H1 (cell line): ENCODE measurements at regions not wholly inside any gene's neighbourhood (a gene's known extent, or its start where the extent isn't known, plus 50 kb on each side); places are given as distances from the start of the nearest gene placed in this dataset.

Source experiments
- CTCF ChIA-PET: fragments of 300-600 bp; sonication (Branson Sonifier 250); formaldehyde crosslinking; loops from one replicate; lab custom pipeline; 2021; ENCODE audit not compliant: partially characterized antibody; lab: Charles Lee
- POLR2A ChIA-PET: fragments of 300-600 bp; sonication (Branson Sonifier 250); formaldehyde crosslinking; loops from one replicate; lab custom pipeline; 2021; ENCODE audit warnings: inconsistent platforms; ENCODE audit not compliant: partially characterized antibody; lab: Charles Lee
- DNase-seq, 2 experiments: peaks; one replicate each; pipeline versions ENCODE4 v3.0.0 to v3.0.0-alpha.2; 2010 to 2022; ENCODE audit warnings: low spot score in 2 of 2, low read depth in 1 of 2, mixed read lengths in 1 of 2
- FAIRE-seq: peaks from 2 replicates; lab custom pipeline; 2011; peaks lifted over from hg19 to GRCh38; lab: Jason Lieb, UNC
- H2AFZ ChIP-seq: 2 replicates; pipeline ENCODE4 v1.8.1; 2012; ENCODE audit warnings: low read length, inconsistent platforms
- H2AK5ac ChIP-seq: 2 replicates; pipeline ENCODE4 v1.6.1; 2013; ENCODE audit warnings: low read depth, low read length
- H2BK120ac ChIP-seq: replicated peaks from 2 replicates; pipeline ENCODE3; 2013; ENCODE audit warnings: low read depth, low read length, inconsistent platforms
- H2BK12ac ChIP-seq: 2 replicates; pipeline ENCODE4 v1.6.1; 2013; ENCODE audit warnings: low read depth, low read length
- H2BK15ac ChIP-seq: 2 replicates; pipeline ENCODE4 v1.6.1; 2013; ENCODE audit warnings: low read length
- H2BK20ac ChIP-seq: 2 replicates; pipeline ENCODE4 v1.6.1; 2013; ENCODE audit warnings: low read length
- H2BK5ac ChIP-seq: 2 replicates; pipeline ENCODE4 v1.6.1; 2013; ENCODE audit warnings: low read depth, low read length
- H3K14ac ChIP-seq: 2 replicates; pipeline ENCODE4 v1.6.1; 2013; ENCODE audit warnings: inconsistent platforms; ENCODE audit not compliant: insufficient read length
- H3K18ac ChIP-seq: 2 replicates; pipeline ENCODE4 v1.6.1; 2013; ENCODE audit warnings: low read length; ENCODE audit errors: extremely low read depth
- H3K23ac ChIP-seq: 2 replicates; pipeline ENCODE4 v1.6.1; 2013; ENCODE audit warnings: inconsistent platforms; ENCODE audit not compliant: insufficient read length
- H3K23me2 ChIP-seq: 2 replicates; pipeline ENCODE4 v1.6.1; 2013; ENCODE audit warnings: low read depth, low read length
- H3K27ac ChIP-seq: 2 replicates; pipeline ENCODE4 v1.6.1; 2011; ENCODE audit warnings: low read depth, low read length, inconsistent platforms
- H3K27me3 ChIP-seq, 4 experiments: replicated peaks in 1 of 4; 1 replicate in 1 of 4; 2 replicates in 3 of 4; pipeline versions ENCODE4 v1.6.1 to v1.8.1; 2011 to 2013; ENCODE audit warnings: low read length in 3 of 4, mild to moderate bottlenecking in 3 of 4, inconsistent platforms in 2 of 4, mixed read lengths in 2 of 4, moderate library complexity in 1 of 4; ENCODE audit not compliant: control insufficient read depth in 3 of 4, insufficient read depth in 3 of 4; ENCODE audit errors: extremely low read depth in 1 of 4
- H3K36me3 ChIP-seq, 4 experiments: 2 replicates each; pipeline versions ENCODE4 v1.6.1 to v1.8.1; 2011 to 2013; ENCODE audit warnings: mild to moderate bottlenecking in 4 of 4, low read length in 3 of 4, moderate library complexity in 2 of 4, control low read depth in 1 of 4, inconsistent platforms in 1 of 4; ENCODE audit not compliant: insufficient read depth in 4 of 4, control insufficient read depth in 2 of 4
- H3K4ac ChIP-seq: replicated peaks from 2 replicates; pipeline ENCODE3; 2013; ENCODE audit warnings: low read length, low read depth, mixed read lengths, inconsistent platforms; ENCODE audit not compliant: insufficient read length
- H3K4me1 ChIP-seq, 4 experiments: replicated peaks in 1 of 4; 1 replicate in 1 of 4; 2 replicates in 3 of 4; pipeline versions ENCODE4 v1.6.1 to v1.8.1; 2011 to 2013; ENCODE audit warnings: low read length in 3 of 4, inconsistent platforms in 2 of 4, mixed read lengths in 1 of 4; ENCODE audit not compliant: insufficient read depth in 4 of 4, control insufficient read depth in 3 of 4
- H3K4me2 ChIP-seq, 2 experiments: 2 replicates each; pipeline versions ENCODE4 v1.6.1 to v1.8.1; 2011 to 2013; ENCODE audit warnings: low read depth in 2 of 2, low read length in 2 of 2, control low read depth in 1 of 2, inconsistent platforms in 1 of 2, mild to moderate bottlenecking in 1 of 2; ENCODE audit not compliant: insufficient read depth in 1 of 2
- H3K4me3 ChIP-seq, 4 experiments: fragments of 200-600, 300-600 bp in 1 of 4; sonication (generic), shearing (Covaris generic), sonication (Bioruptor Twin) in 1 of 4; 2 replicates each; pipeline versions ENCODE4 v1.5.1 to v1.8.1; 2011 to 2016; ENCODE audit warnings: low read length in 4 of 4, low read depth in 3 of 4, control low read depth in 2 of 4, inconsistent platforms in 2 of 4, mild to moderate bottlenecking in 2 of 4, mixed read lengths in 1 of 4, moderate library complexity in 1 of 4; ENCODE audit not compliant: insufficient read depth in 2 of 4; ENCODE audit errors: extremely low read depth in 1 of 4
- H3K56ac ChIP-seq: replicated peaks from 2 replicates; pipeline ENCODE3; 2013; ENCODE audit warnings: low read depth, mild to moderate bottlenecking, mixed read lengths, low read length, inconsistent platforms; ENCODE audit not compliant: insufficient read length
- H3K79me1 ChIP-seq: 2 replicates; pipeline ENCODE4 v1.6.1; 2013; ENCODE audit warnings: low read depth, low read length, control low read depth
- H3K79me2 ChIP-seq, 2 experiments: 2 replicates each; pipeline versions ENCODE4 v1.6.1 to v1.8.1; 2012 to 2013; ENCODE audit warnings: low read length in 2 of 2, mild to moderate bottlenecking in 2 of 2, inconsistent platforms in 1 of 2; ENCODE audit not compliant: insufficient read depth in 2 of 2, control insufficient read depth in 1 of 2
- H3K9ac ChIP-seq, 4 experiments: replicated peaks in 1 of 4; 1 replicate in 1 of 4; 2 replicates in 3 of 4; pipeline versions ENCODE4 v1.6.1 to v1.8.1; 2011 to 2013; ENCODE audit warnings: low read depth in 3 of 4, low read length in 3 of 4, control low read depth in 2 of 4, mild to moderate bottlenecking in 2 of 4, moderate library complexity in 2 of 4, inconsistent platforms in 1 of 4; ENCODE audit errors: extremely low read depth in 1 of 4
- H3K9me3 ChIP-seq, 2 experiments: 2 replicates each; pipeline versions ENCODE4 v1.6.1 to v1.8.1; 2012 to 2013; ENCODE audit warnings: mild to moderate bottlenecking in 2 of 2, moderate library complexity in 2 of 2, control low read depth in 1 of 2, inconsistent platforms in 1 of 2, low read depth in 1 of 2, low read length in 1 of 2, mixed read lengths in 1 of 2; ENCODE audit not compliant: insufficient read depth in 2 of 2
- H4K20me1 ChIP-seq, 2 experiments: replicated peaks in 1 of 2; 2 replicates each; pipeline versions ENCODE3 to v1.8.1; 2011 to 2013; ENCODE audit warnings: inconsistent platforms in 2 of 2, low read length in 2 of 2, mild to moderate bottlenecking in 1 of 2; ENCODE audit not compliant: insufficient read depth in 2 of 2, control insufficient read depth in 1 of 2
- H4K5ac ChIP-seq: 2 replicates; pipeline ENCODE4 v1.6.1; 2013; ENCODE audit warnings: low read length, low read depth, mixed read lengths, inconsistent platforms; ENCODE audit not compliant: insufficient read length
- H4K8ac ChIP-seq: 2 replicates; pipeline ENCODE4 v1.8.0; 2013; ENCODE audit warnings: mild to moderate bottlenecking, moderate library complexity, low read length, inconsistent platforms; ENCODE audit not compliant: insufficient read depth; ENCODE audit errors: extremely low read depth
- H4K91ac ChIP-seq: replicated peaks from 2 replicates; pipeline ENCODE3; 2013; ENCODE audit warnings: low read length, mixed read lengths, inconsistent platforms; ENCODE audit not compliant: insufficient read length
- EP300 ChIP-seq, 2 experiments: IDR thresholded peaks; 1 replicate in 1 of 2; 2 replicates in 1 of 2; pipeline ENCODE4 v1.6.1; 2011 to 2012; ENCODE audit warnings: low read depth in 2 of 2, low read length in 2 of 2, mild to moderate bottlenecking in 2 of 2, borderline replicate concordance in 1 of 2, inconsistent platforms in 1 of 2, moderate library complexity in 1 of 2
- HDAC6 ChIP-seq: IDR thresholded peaks from one replicate; pipeline ENCODE4 v1.7.1; 2012; ENCODE audit warnings: low read depth, mild to moderate bottlenecking, inconsistent platforms, low read length, moderate library complexity
- JUN ChIP-seq: IDR thresholded peaks from 2 replicates; pipeline ENCODE4 v1.6.1; 2011; ENCODE audit warnings: low read depth, mild to moderate bottlenecking, improper control_type of control experiment, low read length
- KDM1A ChIP-seq: fragments of 200-600, 300-600 bp; sonication (generic); IDR thresholded peaks from 2 replicates; pipeline ENCODE4 v1.7.1; 2016; ENCODE audit warnings: mild to moderate bottlenecking, low read length, borderline replicate concordance
- RXRA ChIP-seq: IDR thresholded peaks from 2 replicates; pipeline ENCODE4 v1.6.1; 2011; ENCODE audit warnings: low read depth, mild to moderate bottlenecking, low read length, moderate library complexity; ENCODE audit not compliant: insufficient read depth
- SIX5 ChIP-seq: IDR thresholded peaks from 2 replicates; pipeline ENCODE4 v1.6.1; 2011; ENCODE audit warnings: mild to moderate bottlenecking, low read depth, low read length
- SP1 ChIP-seq: IDR thresholded peaks from 2 replicates; pipeline ENCODE4 v1.6.1; 2011; ENCODE audit warnings: low read depth, low read length
- TEAD4 ChIP-seq: IDR thresholded peaks from 2 replicates; pipeline ENCODE4 v1.6.1; 2012; ENCODE audit warnings: low read depth, low read length, inconsistent platforms, mixed read lengths
- YY1 ChIP-seq: IDR thresholded peaks from 2 replicates; pipeline ENCODE4 v1.6.1; 2011; ENCODE audit warnings: low read depth, mild to moderate bottlenecking, low read length
- WGBS, 2 experiments: shearing (Covaris generic) in 1 of 2; methylation state at CpG; one replicate each; pipeline versions ENCODE4 v1.1.6 to v1.1.7; 2013 to 2015; ENCODE audit warnings: low lambda C conversion rate in 2 of 2, mixed read lengths in 2 of 2, inconsistent platforms in 1 of 2, low coverage in 1 of 2, missing lambda C conversion rate in 1 of 2; ENCODE audit not compliant: insufficient replicate concordance in 2 of 2, insufficient coverage in 1 of 2, insufficient read length in 1 of 2; ENCODE audit errors: extremely low coverage in 1 of 2, missing lambda C conversion rate in 1 of 2; 5-methylcytosine and 5-hydroxymethylcytosine counted together
- TF ChIP-seq, protein P1 (sequence below): IDR thresholded peaks from 2 replicates; pipeline ENCODE4 v1.6.1; 2012; ENCODE audit warnings: low read length, inconsistent platforms

DNA sequence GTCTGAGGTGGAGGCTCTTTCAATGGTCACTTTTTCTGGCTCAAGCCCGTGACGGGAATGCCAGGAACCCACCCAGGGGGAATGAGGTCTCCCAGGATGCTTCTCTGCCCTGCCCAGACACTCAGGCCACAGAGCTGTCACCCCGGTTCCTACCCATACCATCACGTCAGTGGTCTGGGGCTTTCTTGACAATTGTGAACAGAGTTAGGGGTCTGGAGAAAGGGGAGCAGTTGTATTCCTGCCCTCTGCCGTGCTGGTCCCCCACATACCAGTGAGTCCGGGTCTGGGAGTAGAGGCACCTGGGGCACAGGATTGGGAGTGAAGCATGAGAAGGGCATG, 97.2 kb downstream of the B3GNT2 start:
- Histone ChIP-seq H3K4me1 (peaks cover 0 to 15% (median 5%) of the 10 kb centered on the region in 4 experiments; a peak in 4 of 7 replicates), H4K5ac (no peak overlapping the region), H3K23ac (no peak overlapping the region), H3K27ac (no peak overlapping the region), H3K79me2 (no peaks in the 10 kb centered on the region), H3K9me3 (no peaks in the 10 kb centered on the region), H3K4me2 (no peak overlapping the region), H2AK5ac (peak overlapping the region; percentile 42), H3K4me3 (no peak overlapping the region), H3K56ac (no peak overlapping the region), H4K20me1 (no peaks in the 10 kb centered on the region), H2BK120ac (no peak overlapping the region), H4K8ac (peak overlapping the region; percentile 60), H3K23me2 (no peaks in the 10 kb centered on the region), H3K9ac (no peak overlapping the region), H4K91ac (peak overlapping the region; percentile 94), H3K27me3 (no peaks in the 10 kb centered on the region; a peak in 1 of 7 replicates), H2BK15ac (peak overlapping the region; percentile 83; the same call in 1 of the 2 replicates), H3K36me3 (no peaks in the 10 kb centered on the region), H2BK5ac (peak overlapping the region; percentile 73; the same call in 1 of the 2 replicates), H3K4ac (no peak overlapping the region), H2BK12ac (peak overlapping the region; percentile 99; the same call in 1 of the 2 replicates), H3K14ac (no peak overlapping the region), H3K18ac (peak overlapping the region; percentile 7; the same call in 1 of the 2 replicates), H3K79me1 (no peaks in the 10 kb centered on the region), H2AFZ (no peak overlapping the region), H2BK20ac (peak overlapping the region; percentile 97)
- no peak for TF ChIP-seq YY1
- TF ChIP-seq KDM1A: no peak
- TF ChIP-seq JUN: no peak
- TF ChIP-seq, protein P1, sequence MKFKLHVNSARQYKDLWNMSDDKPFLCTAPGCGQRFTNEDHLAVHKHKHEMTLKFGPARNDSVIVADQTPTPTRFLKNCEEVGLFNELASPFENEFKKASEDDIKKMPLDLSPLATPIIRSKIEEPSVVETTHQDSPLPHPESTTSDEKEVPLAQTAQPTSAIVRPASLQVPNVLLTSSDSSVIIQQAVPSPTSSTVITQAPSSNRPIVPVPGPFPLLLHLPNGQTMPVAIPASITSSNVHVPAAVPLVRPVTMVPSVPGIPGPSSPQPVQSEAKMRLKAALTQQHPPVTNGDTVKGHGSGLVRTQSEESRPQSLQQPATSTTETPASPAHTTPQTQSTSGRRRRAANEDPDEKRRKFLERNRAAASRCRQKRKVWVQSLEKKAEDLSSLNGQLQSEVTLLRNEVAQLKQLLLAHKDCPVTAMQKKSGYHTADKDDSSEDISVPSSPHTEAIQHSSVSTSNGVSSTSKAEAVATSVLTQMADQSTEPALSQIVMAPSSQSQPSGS: no peak
- TF ChIP-seq SP1: no peak
- TF ChIP-seq HDAC6: no peak
- no peak for TF ChIP-seq TEAD4
- no peak for TF ChIP-seq EP300 (IDR thresholded peaks at IDR 0.05; ENCODE audit: borderline replicate concordance in 1 of 2, low read depth in 2 of 2, low read length in 2 of 2)
- TF ChIP-seq SIX5: no peak
- no peak for TF ChIP-seq RXRA
- ChIA-PET POLR2A (interaction anchor here (1.5 kb wide), 1 partner anchor 28 kb away, joined by 3 read pairs; no protein-coding TSS in a partner anchor), CTCF (interaction anchor here (0.9 to 2.3 kb wide), 6 partner anchors 9 to 322 kb away, joined by 3 to 9 read pairs (median 3); no protein-coding TSS in a partner anchor)
- FAIRE-seq (no peak), DNase-seq (no peak)
- 87% methylated on average over 6 of the region's 6 CpGs; no CpG with 5 or more reads in 1 of the 2 experiments for WGBS, 2 experiments
